Nephron (organoid): ENCODE measurements at regions not wholly inside any gene's neighbourhood (a gene's known extent, or its start where the extent isn't known, plus 50 kb on each side); places are given as distances from the start of the nearest gene placed in this dataset.

Experiments
- H3K27ac Mint-ChIP-seq, 3 experiments: 2 replicates each; pipeline ENCODE4 v1.8.0; 2020; ENCODE audit warnings: mixed read lengths in 3 of 3, mild to moderate bottlenecking in 2 of 3, moderate library complexity in 1 of 3
- H3K27me3 Mint-ChIP-seq: 2 replicates; pipeline ENCODE4 v1.8.0; 2021; ENCODE audit warnings: low read depth, mild to moderate bottlenecking, moderate library complexity, mixed read lengths
- H3K36me3 Mint-ChIP-seq: 2 replicates; pipeline ENCODE4 v1.8.0; 2020; ENCODE audit warnings: low read depth, mixed read lengths
- H3K4me1 Mint-ChIP-seq: 2 replicates; pipeline ENCODE4 v1.8.0; 2020; ENCODE audit warnings: mixed read lengths
- H3K4me3 Mint-ChIP-seq, 3 experiments: 2 replicates each; pipeline ENCODE4 v1.8.0; 2020; ENCODE audit warnings: mild to moderate bottlenecking in 3 of 3, mixed read lengths in 3 of 3, moderate library complexity in 2 of 3
- H3K9me3 Mint-ChIP-seq: 2 replicates; pipeline ENCODE4 v1.8.0; 2020; ENCODE audit warnings: mixed read lengths
- CTCF ChIP-seq, 3 experiments: fragments of 200-600 bp; sonication (generic); IDR thresholded peaks; one replicate each; pipeline ENCODE4 v1.5.0; 2021; ENCODE audit warnings: antibody characterized with exemption in 3 of 3; ENCODE audit not compliant: unreplicated experiment in 3 of 3

- Mint-ChIP-seq H3K4me1 (peaks cover 3% of the 10 kb centered on the region), H3K9me3 (no peaks in the 10 kb centered on the region), H3K36me3 (no peaks in the 10 kb centered on the region), H3K27me3 (no peaks in the 10 kb centered on the region), H3K4me3 (no peak overlapping the region), H3K27ac (no peak overlapping the region)
- no peak for TF ChIP-seq CTCF (IDR thresholded peaks at IDR 0.05; ENCODE audit: unreplicated experiment in 3 of 3)
Observed at GRCh38 chr12:78398750-78399149, 465.8 kb upstream of the SYT1 start.

GRCh38 chr12:78402366-78403134 lies 462.0 kb upstream of the SYT1 start:
- H3K4me1 Mint-ChIP-seq = peaks cover 3% of the 10 kb centered on the region
- H3K9me3 Mint-ChIP-seq = no peaks in the 10 kb centered on the region
- TF ChIP-seq CTCF (IDR thresholded peaks at IDR 0.05; ENCODE audit: unreplicated experiment in 3 of 3) = no peak
- H3K27me3 Mint-ChIP-seq = no peaks in the 10 kb centered on the region
- H3K4me3 Mint-ChIP-seq = no peak overlapping the region
- H3K36me3 Mint-ChIP-seq = no peaks in the 10 kb centered on the region
- no peak overlapping the region for H3K27ac Mint-ChIP-seq

- H3K9me3 Mint-ChIP-seq = no peaks in the 10 kb centered on the region
- no peak overlapping the region for H3K4me3 Mint-ChIP-seq
- H3K4me1 Mint-ChIP-seq = peaks cover 3% of the 10 kb centered on the region
- no peak for TF ChIP-seq CTCF (IDR thresholded peaks at IDR 0.05; ENCODE audit: unreplicated experiment in 3 of 3)
- no peak overlapping the region for H3K27ac Mint-ChIP-seq
- no peaks in the 10 kb centered on the region for H3K27me3 Mint-ChIP-seq
- no peaks in the 10 kb centered on the region for H3K36me3 Mint-ChIP-seq
Observed at GRCh38 chr12:78403136-78403535, 461.4 kb upstream of the SYT1 start.

GRCh38 chr12:78403681-78404080 lies 460.9 kb upstream of the SYT1 start:
- Mint-ChIP-seq H3K27me3 (no peaks in the 10 kb centered on the region), H3K9me3 (no peaks in the 10 kb centered on the region), H3K4me1 (peaks cover 3% of the 10 kb centered on the region), H3K27ac (no peak overlapping the region), H3K36me3 (no peaks in the 10 kb centered on the region), H3K4me3 (no peak overlapping the region)
- TF ChIP-seq CTCF (IDR thresholded peaks at IDR 0.05; ENCODE audit: unreplicated experiment in 3 of 3) = no peak

- TF ChIP-seq CTCF (IDR thresholded peaks at IDR 0.05; ENCODE audit: unreplicated experiment in 3 of 3) = no peak
- Mint-ChIP-seq H3K4me3 (no peak overlapping the region), H3K27me3 (no peaks in the 10 kb centered on the region), H3K27ac (no peak overlapping the region), H3K36me3 (no peaks in the 10 kb centered on the region), H3K4me1 (peaks cover 3% of the 10 kb centered on the region), H3K9me3 (no peaks in the 10 kb centered on the region)
Observed at GRCh38 chr12:78406213-78406612, 458.4 kb upstream of the SYT1 start.

- Mint-ChIP-seq H3K27ac (no peak overlapping the region), H3K4me1 (peaks cover 3% of the 10 kb centered on the region), H3K9me3 (no peaks in the 10 kb centered on the region), H3K36me3 (no peaks in the 10 kb centered on the region), H3K4me3 (no peak overlapping the region), H3K27me3 (no peaks in the 10 kb centered on the region)
- no peak for TF ChIP-seq CTCF (IDR thresholded peaks at IDR 0.05; ENCODE audit: unreplicated experiment in 3 of 3)
Observed at GRCh38 chr12:78406828-78407227, 457.7 kb upstream of the SYT1 start.
